Transverse colon (tissue), 4 donors: ENCODE measurements at regions not wholly inside any gene's neighbourhood (a gene's known extent, or its start where the extent isn't known, plus 50 kb on each side); places are given as distances from the start of the nearest gene placed in this dataset.

ENCODE experiments used
- CTCF ChIP-seq, 5 experiments: fragments of 200-600 bp in 3 of 5; fragments of 450-650 bp in 2 of 5; sonication (generic) in 3 of 5; IDR thresholded peaks; 1 replicate in 2 of 5; 2 replicates in 3 of 5; pipeline ENCODE4 v1.5.1; 2016 to 2017; ENCODE audit warnings: antibody characterized with exemption in 5 of 5, inconsistent platforms in 3 of 5, mild to moderate bottlenecking in 2 of 5, moderate library complexity in 1 of 5
- EP300 ChIP-seq: sonication (generic); formaldehyde crosslinking; IDR thresholded peaks from one replicate; pipeline ENCODE4 v1.6.1; 2017; ENCODE audit warnings: antibody characterized with exemption, low read depth
- POLR2A ChIP-seq: fragments of 450-650 bp; IDR thresholded peaks from one replicate; pipeline ENCODE4 v1.6.1; 2016; ENCODE audit warnings: antibody characterized with exemption, mild to moderate bottlenecking, moderate library complexity
- POLR2AphosphoS5 ChIP-seq, 3 donors: sonication (generic); formaldehyde crosslinking; IDR thresholded peaks; one replicate each; pipeline ENCODE4 v1.6.1; 2016; ENCODE audit warnings: antibody characterized with exemption in 3 of 3

- no peak for TF ChIP-seq CTCF (IDR thresholded peaks at IDR 0.05)
- TF ChIP-seq POLR2A: no peak
- no peak for TF ChIP-seq EP300
- TF ChIP-seq POLR2AphosphoS5 (IDR thresholded peaks at IDR 0.05): no peak
Observed at GRCh38 chr2:41546031-41546430, 501.8 kb upstream of the PKDCC start.
